ENCODE measurements at regions not wholly inside any gene's neighbourhood (a gene's known extent, or its start where the extent isn't known, plus 50 kb on each side); places are given as distances from the start of the nearest gene placed in this dataset.

DNA sequence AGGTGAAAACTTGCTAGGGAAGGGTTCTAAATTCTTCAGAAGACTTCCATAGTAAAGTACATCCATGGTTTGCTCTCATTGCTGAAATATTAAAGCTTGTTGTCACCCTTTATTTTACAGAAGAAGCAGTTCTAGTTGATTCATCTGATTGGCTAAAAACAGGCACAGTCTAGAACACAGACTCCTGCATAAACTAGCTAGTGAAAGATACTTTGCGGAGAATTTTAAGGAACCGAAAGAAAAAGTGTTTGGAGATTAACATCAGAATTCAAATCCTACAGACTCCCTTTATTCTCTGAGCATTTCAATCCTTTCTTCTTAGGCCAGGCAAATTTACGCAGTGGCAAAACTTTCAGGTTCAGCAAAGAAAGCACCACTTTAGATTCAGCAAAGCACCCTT, 1076.5 kb upstream of the ZEB2 start:
- TF ChIP-seq, protein P1, sequence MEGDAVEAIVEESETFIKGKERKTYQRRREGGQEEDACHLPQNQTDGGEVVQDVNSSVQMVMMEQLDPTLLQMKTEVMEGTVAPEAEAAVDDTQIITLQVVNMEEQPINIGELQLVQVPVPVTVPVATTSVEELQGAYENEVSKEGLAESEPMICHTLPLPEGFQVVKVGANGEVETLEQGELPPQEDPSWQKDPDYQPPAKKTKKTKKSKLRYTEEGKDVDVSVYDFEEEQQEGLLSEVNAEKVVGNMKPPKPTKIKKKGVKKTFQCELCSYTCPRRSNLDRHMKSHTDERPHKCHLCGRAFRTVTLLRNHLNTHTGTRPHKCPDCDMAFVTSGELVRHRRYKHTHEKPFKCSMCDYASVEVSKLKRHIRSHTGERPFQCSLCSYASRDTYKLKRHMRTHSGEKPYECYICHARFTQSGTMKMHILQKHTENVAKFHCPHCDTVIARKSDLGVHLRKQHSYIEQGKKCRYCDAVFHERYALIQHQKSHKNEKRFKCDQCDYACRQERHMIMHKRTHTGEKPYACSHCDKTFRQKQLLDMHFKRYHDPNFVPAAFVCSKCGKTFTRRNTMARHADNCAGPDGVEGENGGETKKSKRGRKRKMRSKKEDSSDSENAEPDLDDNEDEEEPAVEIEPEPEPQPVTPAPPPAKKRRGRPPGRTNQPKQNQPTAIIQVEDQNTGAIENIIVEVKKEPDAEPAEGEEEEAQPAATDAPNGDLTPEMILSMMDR (conservative IDR thresholded peaks at IDR 0.05) = no peak
- TF ChIP-seq EZH2 (IDR thresholded peaks at IDR 0.05; ENCODE audit: low read depth) = no peak
